Astrocyte (in vitro differentiated cells and primary cell): ENCODE measurements at regions not wholly inside any gene's neighbourhood (a gene's known extent, or its start where the extent isn't known, plus 50 kb on each side); places are given as distances from the start of the nearest gene placed in this dataset.

Experiments
- EZH2 ChIP-seq: IDR thresholded peaks from 2 replicates; pipeline ENCODE4 v1.6.1; 2012; ENCODE audit warnings: mild to moderate bottlenecking, low read length, inconsistent platforms; ENCODE audit not compliant: insufficient read depth
- TF ChIP-seq, protein P1 (sequence below): IDR thresholded peaks from 2 replicates; pipeline ENCODE4 v1.5.1; 2011; ENCODE audit warnings: low read depth, mild to moderate bottlenecking, inconsistent platforms, low read length, moderate library complexity; ENCODE audit not compliant: insufficient read depth

DNA sequence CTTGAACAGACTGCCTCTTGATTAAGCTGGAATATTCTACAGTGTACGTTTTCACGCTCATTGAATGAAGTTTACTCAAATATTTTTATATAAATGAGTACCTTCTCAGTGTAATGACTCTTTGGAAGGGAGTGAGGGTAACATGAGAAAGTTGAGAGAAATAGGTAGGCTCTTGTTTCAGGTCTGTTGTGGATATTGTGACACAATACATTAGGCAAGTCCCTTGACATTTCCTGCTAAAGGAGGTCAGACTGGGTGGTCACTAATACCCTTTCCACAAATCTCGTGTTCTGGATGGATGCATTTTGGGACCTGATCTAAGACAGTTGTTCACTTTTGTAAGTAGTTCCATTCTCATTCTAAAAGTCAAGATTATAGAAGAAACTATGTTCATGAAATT is 324.8 kb upstream of the AZI2 start:
- TF ChIP-seq, protein P1, sequence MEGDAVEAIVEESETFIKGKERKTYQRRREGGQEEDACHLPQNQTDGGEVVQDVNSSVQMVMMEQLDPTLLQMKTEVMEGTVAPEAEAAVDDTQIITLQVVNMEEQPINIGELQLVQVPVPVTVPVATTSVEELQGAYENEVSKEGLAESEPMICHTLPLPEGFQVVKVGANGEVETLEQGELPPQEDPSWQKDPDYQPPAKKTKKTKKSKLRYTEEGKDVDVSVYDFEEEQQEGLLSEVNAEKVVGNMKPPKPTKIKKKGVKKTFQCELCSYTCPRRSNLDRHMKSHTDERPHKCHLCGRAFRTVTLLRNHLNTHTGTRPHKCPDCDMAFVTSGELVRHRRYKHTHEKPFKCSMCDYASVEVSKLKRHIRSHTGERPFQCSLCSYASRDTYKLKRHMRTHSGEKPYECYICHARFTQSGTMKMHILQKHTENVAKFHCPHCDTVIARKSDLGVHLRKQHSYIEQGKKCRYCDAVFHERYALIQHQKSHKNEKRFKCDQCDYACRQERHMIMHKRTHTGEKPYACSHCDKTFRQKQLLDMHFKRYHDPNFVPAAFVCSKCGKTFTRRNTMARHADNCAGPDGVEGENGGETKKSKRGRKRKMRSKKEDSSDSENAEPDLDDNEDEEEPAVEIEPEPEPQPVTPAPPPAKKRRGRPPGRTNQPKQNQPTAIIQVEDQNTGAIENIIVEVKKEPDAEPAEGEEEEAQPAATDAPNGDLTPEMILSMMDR = no peak
- no peak for TF ChIP-seq EZH2
